ENCODE measurements at regions not wholly inside any gene's neighbourhood (a gene's known extent, or its start where the extent isn't known, plus 50 kb on each side); places are given as distances from the start of the nearest gene placed in this dataset.

DNA sequence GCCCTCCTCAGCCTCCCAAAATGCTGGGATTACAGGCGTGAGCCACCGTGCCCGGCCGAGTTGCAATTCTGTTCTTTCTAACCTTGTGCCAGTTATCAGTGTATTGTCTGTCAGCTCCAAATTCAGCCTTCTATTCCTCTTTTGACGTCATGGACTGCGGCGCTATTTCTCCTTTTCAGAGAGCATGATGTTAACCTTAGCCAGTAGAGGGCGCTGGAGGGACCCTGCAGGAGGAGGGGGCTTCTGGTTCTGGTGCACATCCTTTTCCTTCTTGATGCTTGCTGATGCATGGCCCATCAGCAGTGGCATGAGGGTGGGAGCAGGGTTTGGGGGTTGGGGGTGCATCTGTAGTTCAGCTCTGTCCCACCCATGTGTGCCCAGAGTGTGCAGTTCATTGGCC, 179.3 kb upstream of the RMST start:
- Histone ChIP-seq H3K27ac (ENCODE audit: low read length in 2 of 2) (no peak overlapping the region), H2AFZ (ENCODE audit: insufficient read depth, low read depth, low read length, poor library complexity, severe bottlenecking) (no peak overlapping the region), H3K9ac (ENCODE audit: low read length) (no peak overlapping the region), H3K79me2 (ENCODE audit: control insufficient read depth, insufficient read depth, low read length) (no peaks in the 10 kb centered on the region), H3K4me1 (ENCODE audit: control insufficient read depth in 2 of 2, insufficient read depth in 2 of 2, low read length in 2 of 2) (no peaks in the 10 kb centered on the region), H3K4me2 (replicated peaks; ENCODE audit: low read depth, low read length, poor library complexity, severe bottlenecking) (no peak overlapping the region), H4K20me1 (ENCODE audit: control insufficient read depth, insufficient read depth, low read length, poor library complexity, severe bottlenecking) (no peaks in the 10 kb centered on the region), H3K9me3 (ENCODE audit: control extremely low read depth in 1 of 3, control insufficient read depth in 2 of 3, insufficient read depth in 1 of 3, low read length in 2 of 3) (no peaks in the 10 kb centered on the region), H3K27me3 (replicated peaks in 1 of 4; ENCODE audit: control extremely low read depth in 1 of 4, control insufficient read depth in 3 of 4, insufficient read depth in 4 of 4, low read length in 3 of 4) (peaks cover 0 to 2% (median 0%) of the 10 kb centered on the region in 4 experiments), H3K36me3 (replicated peaks in 1 of 2; ENCODE audit: control extremely low read depth in 1 of 2, control insufficient read depth in 1 of 2, extremely low read depth in 1 of 2, insufficient read depth in 2 of 2, low read length in 1 of 2) (no peaks in the 10 kb centered on the region), H3K4me3 (ENCODE audit: control extremely low read depth in 1 of 5, extremely low read depth in 1 of 5, insufficient read depth in 1 of 5, low read depth in 2 of 5, low read length in 4 of 5) (no peak overlapping the region)
- no peaks in the 10 kb centered on the region for H3K9me3 Mint-ChIP-seq (ENCODE audit: insufficient read depth)
- H3K27me3 Mint-ChIP-seq: peaks cover 19% of the 10 kb centered on the region
- intact Hi-C loops (cut with micrococcal nuclease): no loop called here
- TF ChIP-seq EZH2 (IDR thresholded peaks at IDR 0.05; ENCODE audit: borderline replicate concordance, insufficient read depth, low read depth, low read length, poor library complexity, severe bottlenecking): no peak
- TF ChIP-seq, protein P1, sequence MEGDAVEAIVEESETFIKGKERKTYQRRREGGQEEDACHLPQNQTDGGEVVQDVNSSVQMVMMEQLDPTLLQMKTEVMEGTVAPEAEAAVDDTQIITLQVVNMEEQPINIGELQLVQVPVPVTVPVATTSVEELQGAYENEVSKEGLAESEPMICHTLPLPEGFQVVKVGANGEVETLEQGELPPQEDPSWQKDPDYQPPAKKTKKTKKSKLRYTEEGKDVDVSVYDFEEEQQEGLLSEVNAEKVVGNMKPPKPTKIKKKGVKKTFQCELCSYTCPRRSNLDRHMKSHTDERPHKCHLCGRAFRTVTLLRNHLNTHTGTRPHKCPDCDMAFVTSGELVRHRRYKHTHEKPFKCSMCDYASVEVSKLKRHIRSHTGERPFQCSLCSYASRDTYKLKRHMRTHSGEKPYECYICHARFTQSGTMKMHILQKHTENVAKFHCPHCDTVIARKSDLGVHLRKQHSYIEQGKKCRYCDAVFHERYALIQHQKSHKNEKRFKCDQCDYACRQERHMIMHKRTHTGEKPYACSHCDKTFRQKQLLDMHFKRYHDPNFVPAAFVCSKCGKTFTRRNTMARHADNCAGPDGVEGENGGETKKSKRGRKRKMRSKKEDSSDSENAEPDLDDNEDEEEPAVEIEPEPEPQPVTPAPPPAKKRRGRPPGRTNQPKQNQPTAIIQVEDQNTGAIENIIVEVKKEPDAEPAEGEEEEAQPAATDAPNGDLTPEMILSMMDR (IDR thresholded peaks at IDR 0.05): peak; percentile 28
- H3K4me1 Mint-ChIP-seq: no peaks in the 10 kb centered on the region
- H3K27ac Mint-ChIP-seq: no peak overlapping the region
- 77% methylated on average over 5 of the region's 8 CpGs for WGBS (ENCODE audit: insufficient coverage)
- ChIA-PET CTCF (no interaction called here), POLR2A (no interaction called here)
- ATAC-seq (ENCODE audit: low read depth) (no peak), DNase-seq (peak; percentile 25)
- no peak overlapping the region for H3K4me3 Mint-ChIP-seq

DNA sequence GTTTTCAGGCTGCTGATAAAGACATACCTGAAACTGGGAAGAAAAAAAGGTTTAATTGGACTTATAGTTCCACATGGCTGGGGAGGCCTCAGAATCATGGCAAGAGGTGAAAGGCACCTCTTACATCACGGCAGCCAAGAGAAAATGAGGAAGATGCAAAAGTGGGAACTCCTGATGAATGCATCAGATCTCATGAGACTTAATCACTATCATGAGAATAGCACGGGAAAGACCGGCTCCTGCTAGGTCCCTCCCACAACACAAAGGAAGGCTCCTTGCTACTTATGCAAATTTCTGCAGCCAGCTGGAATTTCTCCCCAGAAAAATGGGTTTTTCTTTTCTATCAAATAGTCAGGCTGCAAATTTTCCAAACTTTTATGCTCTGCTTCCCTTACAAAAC, 174.1 kb upstream of the RMST start:
- no peaks in the 10 kb centered on the region for H4K20me1 ChIP-seq (ENCODE audit: control insufficient read depth, insufficient read depth, low read length, poor library complexity, severe bottlenecking)
- peaks cover 22 to 24% of the 10 kb centered on the region in 2 donors for H3K4me1 ChIP-seq (ENCODE audit: control insufficient read depth in 2 of 2, insufficient read depth in 2 of 2, low read length in 2 of 2)
- H3K4me3 Mint-ChIP-seq: no peak overlapping the region
- H3K4me2 ChIP-seq (replicated peaks; ENCODE audit: low read depth, low read length, poor library complexity, severe bottlenecking): no peak overlapping the region
- no peaks in the 10 kb centered on the region for H3K79me2 ChIP-seq (ENCODE audit: control insufficient read depth, insufficient read depth, low read length)
- no peak overlapping the region for H2AFZ ChIP-seq (ENCODE audit: insufficient read depth, low read depth, low read length, poor library complexity, severe bottlenecking)
- ChIA-PET POLR2A (no interaction called here), CTCF (no interaction called here)
- H3K4me3 ChIP-seq (ENCODE audit: control extremely low read depth in 1 of 5, extremely low read depth in 1 of 5, insufficient read depth in 1 of 5, low read depth in 2 of 5, low read length in 4 of 5): no peak overlapping the region
- no peaks in the 10 kb centered on the region for H3K9me3 Mint-ChIP-seq (ENCODE audit: insufficient read depth)
- intact Hi-C loops (cut with micrococcal nuclease): no loop called here
- no peak overlapping the region for H3K9ac ChIP-seq (ENCODE audit: low read length)
- ATAC-seq (ENCODE audit: low read depth): no peak
- no peak overlapping the region for H3K27ac ChIP-seq (ENCODE audit: low read length in 2 of 2)
- 63% methylated on average over 2 of the region's 3 CpGs for WGBS (ENCODE audit: insufficient coverage)
- DNase-seq: no peak
- H3K4me1 Mint-ChIP-seq: peaks cover 25% of the 10 kb centered on the region
- no peaks in the 10 kb centered on the region for H3K9me3 ChIP-seq (ENCODE audit: control extremely low read depth in 1 of 3, control insufficient read depth in 2 of 3, insufficient read depth in 1 of 3, low read length in 2 of 3)
- peaks cover 7% of the 10 kb centered on the region for H3K27me3 Mint-ChIP-seq
- no peak for TF ChIP-seq EZH2 (IDR thresholded peaks at IDR 0.05; ENCODE audit: borderline replicate concordance, insufficient read depth, low read depth, low read length, poor library complexity, severe bottlenecking)
- TF ChIP-seq, protein P1 (IDR thresholded peaks at IDR 0.05): no peak
- no peaks in the 10 kb centered on the region for H3K36me3 ChIP-seq (replicated peaks in 1 of 2; ENCODE audit: control extremely low read depth in 1 of 2, control insufficient read depth in 1 of 2, extremely low read depth in 1 of 2, insufficient read depth in 2 of 2, low read length in 1 of 2)
- H3K27me3 ChIP-seq (replicated peaks in 1 of 4; ENCODE audit: control extremely low read depth in 1 of 4, control insufficient read depth in 3 of 4, insufficient read depth in 4 of 4, low read length in 3 of 4): no peaks in the 10 kb centered on the region
- H3K27ac Mint-ChIP-seq: no peak overlapping the region

Data from B cell (primary cell).